ENCODE measurements at regions not wholly inside any gene's neighbourhood (a gene's known extent, or its start where the extent isn't known, plus 50 kb on each side); places are given as distances from the start of the nearest gene placed in this dataset.
A peak's percentile ranks its signal among the peaks of the same experiment; 100 is the strongest.

DNA sequence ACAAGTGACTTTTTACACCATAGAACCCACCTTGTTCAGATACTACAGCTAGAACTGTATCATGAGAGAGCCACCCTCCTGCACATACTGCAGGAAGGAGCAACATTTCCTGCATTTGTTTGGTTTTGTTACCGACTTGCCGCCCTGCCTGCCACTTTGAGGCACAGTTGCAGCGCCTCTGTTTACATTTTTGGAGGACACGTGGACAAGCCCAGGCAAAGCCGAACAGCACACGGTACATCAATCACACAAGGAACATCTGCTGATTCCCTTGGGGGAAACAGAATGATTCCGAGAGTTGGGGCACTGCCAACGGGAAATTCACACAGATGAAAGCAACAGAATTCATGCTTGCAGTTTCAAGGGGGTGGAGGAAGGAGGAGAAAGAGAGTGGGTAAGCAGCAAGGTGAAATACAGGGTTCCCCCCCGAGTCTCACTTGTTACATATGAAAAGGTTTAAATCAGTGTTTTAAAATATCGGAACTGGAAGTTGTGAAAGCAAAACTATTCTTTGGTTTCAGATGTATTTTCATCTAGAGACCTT lies 110.7 kb downstream of the BTG1 start:
- DNase-seq (peak; percentile 40), ATAC-seq (peak; percentile 59)
- Histone ChIP-seq H3F3A (ENCODE audit: low read length, unreplicated experiment) (no peaks in the 10 kb centered on the region), H3K4me2 (ENCODE audit: low read length) (peak overlapping the region; percentile 76), H3K4me3 (ENCODE audit: low read length) (peak overlapping the region; percentile 55), H4K20me1 (ENCODE audit: low read length) (no peaks in the 10 kb centered on the region), H3K36me3 (ENCODE audit: low read depth, low read length) (no peaks in the 10 kb centered on the region), H3K27ac (ENCODE audit: low read length) (no peak overlapping the region), H3K27me3 (ENCODE audit: low read length) (no peaks in the 10 kb centered on the region), H3K4me1 (ENCODE audit: insufficient read depth, low read length) (peaks cover 11% of the 10 kb centered on the region; the same call in 1 of the 2 replicates), H3K9me2 (replicated peaks; ENCODE audit: low read length) (no peaks in the 10 kb centered on the region), H3K9ac (ENCODE audit: low read length) (0 out of 2 replicates have a peak overlapping the region, but pooled peaks have one; percentile 0), H3K79me2 (ENCODE audit: low read length) (no peaks in the 10 kb centered on the region), H2AFZ (ENCODE audit: low read length) (peak overlapping the region; percentile 74), H3K9me3 (ENCODE audit: low read length) (no peaks in the 10 kb centered on the region)
- TF ChIP-seq, protein P1, sequence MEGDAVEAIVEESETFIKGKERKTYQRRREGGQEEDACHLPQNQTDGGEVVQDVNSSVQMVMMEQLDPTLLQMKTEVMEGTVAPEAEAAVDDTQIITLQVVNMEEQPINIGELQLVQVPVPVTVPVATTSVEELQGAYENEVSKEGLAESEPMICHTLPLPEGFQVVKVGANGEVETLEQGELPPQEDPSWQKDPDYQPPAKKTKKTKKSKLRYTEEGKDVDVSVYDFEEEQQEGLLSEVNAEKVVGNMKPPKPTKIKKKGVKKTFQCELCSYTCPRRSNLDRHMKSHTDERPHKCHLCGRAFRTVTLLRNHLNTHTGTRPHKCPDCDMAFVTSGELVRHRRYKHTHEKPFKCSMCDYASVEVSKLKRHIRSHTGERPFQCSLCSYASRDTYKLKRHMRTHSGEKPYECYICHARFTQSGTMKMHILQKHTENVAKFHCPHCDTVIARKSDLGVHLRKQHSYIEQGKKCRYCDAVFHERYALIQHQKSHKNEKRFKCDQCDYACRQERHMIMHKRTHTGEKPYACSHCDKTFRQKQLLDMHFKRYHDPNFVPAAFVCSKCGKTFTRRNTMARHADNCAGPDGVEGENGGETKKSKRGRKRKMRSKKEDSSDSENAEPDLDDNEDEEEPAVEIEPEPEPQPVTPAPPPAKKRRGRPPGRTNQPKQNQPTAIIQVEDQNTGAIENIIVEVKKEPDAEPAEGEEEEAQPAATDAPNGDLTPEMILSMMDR (conservative IDR thresholded peaks at IDR 0.05; ENCODE audit: low read depth, low read length) = no peak
- TF ChIP-seq EZH2phosphoT487 (IDR thresholded peaks at IDR 0.05; ENCODE audit: borderline replicate concordance, low read length) (no peak), EZH2 (IDR thresholded peaks at IDR 0.05; ENCODE audit: low read length, unreplicated experiment) (no peak)
- intact Hi-C loops (cut with micrococcal nuclease) = no loop called here
- no TSS peak for BruUV-seq (replicated peaks)
- CTCF ChIA-PET = no interaction called here
- POLR2A ChIA-PET (ENCODE audit: unreplicated experiment) = no interaction called here

DNA sequence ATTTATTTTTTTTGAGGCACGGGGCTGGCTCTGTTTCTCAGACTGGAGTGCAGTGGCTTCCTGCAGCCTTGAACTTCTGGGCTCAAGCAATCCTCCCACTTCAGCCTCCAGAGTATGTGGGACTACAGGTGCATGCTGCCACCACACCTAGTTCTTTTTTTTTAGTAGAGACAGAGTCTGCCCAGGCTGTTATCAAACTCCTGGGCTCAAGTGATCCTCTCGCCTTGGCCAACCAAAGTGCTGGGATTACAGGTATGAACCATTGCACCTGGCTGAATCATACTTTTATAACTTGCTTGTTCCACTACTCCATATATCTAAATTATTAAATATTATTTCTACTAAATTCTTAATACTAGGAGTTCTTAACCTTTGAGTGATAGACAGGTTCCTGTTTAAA lies 111.6 kb downstream of the BTG1 start:
- Histone ChIP-seq H3K9ac (ENCODE audit: low read length) (no peak overlapping the region), H3K4me2 (ENCODE audit: low read length) (no peak overlapping the region), H3K4me3 (ENCODE audit: low read length) (no peak overlapping the region), H2AFZ (ENCODE audit: low read length) (no peak overlapping the region), H3K9me2 (replicated peaks; ENCODE audit: low read length) (no peaks in the 10 kb centered on the region), H3K27ac (ENCODE audit: low read length) (no peak overlapping the region), H3K27me3 (ENCODE audit: low read length) (no peaks in the 10 kb centered on the region), H3K4me1 (ENCODE audit: insufficient read depth, low read length) (peaks cover 11% of the 10 kb centered on the region; the same call in 1 of the 2 replicates), H3F3A (ENCODE audit: low read length, unreplicated experiment) (no peaks in the 10 kb centered on the region), H4K20me1 (ENCODE audit: low read length) (no peaks in the 10 kb centered on the region), H3K36me3 (ENCODE audit: low read depth, low read length) (no peaks in the 10 kb centered on the region), H3K79me2 (ENCODE audit: low read length) (no peaks in the 10 kb centered on the region), H3K9me3 (ENCODE audit: low read length) (no peaks in the 10 kb centered on the region)
- DNase-seq (no peak), ATAC-seq (no peak)
- no TSS peak for BruUV-seq (replicated peaks)
- intact Hi-C loops (cut with micrococcal nuclease) = no loop called here
- no peak for TF ChIP-seq EZH2 (IDR thresholded peaks at IDR 0.05; ENCODE audit: low read length, unreplicated experiment)
- TF ChIP-seq, protein P1 (conservative IDR thresholded peaks at IDR 0.05; ENCODE audit: low read depth, low read length) = no peak
- no peak for TF ChIP-seq EZH2phosphoT487 (IDR thresholded peaks at IDR 0.05; ENCODE audit: borderline replicate concordance, low read length)
- ChIA-PET CTCF (no interaction called here), POLR2A (ENCODE audit: unreplicated experiment) (no interaction called here)

DNA sequence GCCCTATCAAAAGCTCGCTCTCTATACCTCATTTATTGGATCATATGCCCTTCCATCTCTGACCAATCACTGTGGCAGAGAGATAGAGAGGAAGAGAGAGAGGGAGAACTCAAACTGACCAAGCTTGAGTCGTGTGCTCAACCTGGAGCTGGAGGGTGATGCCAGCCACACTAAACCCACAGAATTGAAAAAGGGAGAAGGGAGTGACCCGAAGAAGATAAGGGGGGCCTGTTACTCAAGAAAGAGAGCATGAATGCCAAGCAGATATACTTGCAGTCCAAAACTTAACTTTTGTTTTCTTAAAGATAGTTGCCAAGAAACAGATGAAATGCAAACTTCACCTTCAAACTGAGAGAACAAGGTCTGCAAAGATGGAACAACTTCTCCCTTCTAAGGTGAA lies 112.7 kb downstream of the BTG1 start:
- H3F3A ChIP-seq (ENCODE audit: low read length, unreplicated experiment) = no peaks in the 10 kb centered on the region
- TF ChIP-seq EZH2 (IDR thresholded peaks at IDR 0.05; ENCODE audit: low read length, unreplicated experiment) (no peak), EZH2phosphoT487 (IDR thresholded peaks at IDR 0.05; ENCODE audit: borderline replicate concordance, low read length) (no peak)
- TF ChIP-seq, protein P1 (conservative IDR thresholded peaks at IDR 0.05; ENCODE audit: low read depth, low read length) = no peak
- no peaks in the 10 kb centered on the region for H3K9me2 ChIP-seq (replicated peaks; ENCODE audit: low read length)
- no peak for ATAC-seq
- no peaks in the 10 kb centered on the region for H3K79me2 ChIP-seq (ENCODE audit: low read length)
- H3K4me3 ChIP-seq (ENCODE audit: low read length) = no peak overlapping the region
- H3K9ac ChIP-seq (ENCODE audit: low read length) = no peak overlapping the region
- H3K4me1 ChIP-seq (ENCODE audit: insufficient read depth, low read length) = peaks cover 11% of the 10 kb centered on the region; the same call in 1 of the 2 replicates
- no peaks in the 10 kb centered on the region for H4K20me1 ChIP-seq (ENCODE audit: low read length)
- H3K27ac ChIP-seq (ENCODE audit: low read length) = no peak overlapping the region
- H3K4me2 ChIP-seq (ENCODE audit: low read length) = no peak overlapping the region
- no peaks in the 10 kb centered on the region for H3K9me3 ChIP-seq (ENCODE audit: low read length)
- H2AFZ ChIP-seq (ENCODE audit: low read length) = no peak overlapping the region
- intact Hi-C loops (cut with micrococcal nuclease) = no loop called here
- no peaks in the 10 kb centered on the region for H3K36me3 ChIP-seq (ENCODE audit: low read depth, low read length)
- CTCF ChIA-PET = no interaction called here
- DNase-seq = no peak
- BruUV-seq (replicated peaks) = no TSS peak
- POLR2A ChIA-PET (ENCODE audit: unreplicated experiment) = no interaction called here
- no peaks in the 10 kb centered on the region for H3K27me3 ChIP-seq (ENCODE audit: low read length)

Measured in PC-3 (cell line).